Astrocyte (in vitro differentiated cells and primary cell): ENCODE measurements at regions not wholly inside any gene's neighbourhood (a gene's known extent, or its start where the extent isn't known, plus 50 kb on each side); places are given as distances from the start of the nearest gene placed in this dataset.

Experiments used
- EZH2 ChIP-seq: IDR thresholded peaks from 2 replicates; pipeline ENCODE4 v1.6.1; 2012; ENCODE audit warnings: mild to moderate bottlenecking, low read length, inconsistent platforms; ENCODE audit not compliant: insufficient read depth
- TF ChIP-seq, protein P1 (sequence below): IDR thresholded peaks from 2 replicates; pipeline ENCODE4 v1.5.1; 2011; ENCODE audit warnings: low read depth, mild to moderate bottlenecking, inconsistent platforms, low read length, moderate library complexity; ENCODE audit not compliant: insufficient read depth

DNA sequence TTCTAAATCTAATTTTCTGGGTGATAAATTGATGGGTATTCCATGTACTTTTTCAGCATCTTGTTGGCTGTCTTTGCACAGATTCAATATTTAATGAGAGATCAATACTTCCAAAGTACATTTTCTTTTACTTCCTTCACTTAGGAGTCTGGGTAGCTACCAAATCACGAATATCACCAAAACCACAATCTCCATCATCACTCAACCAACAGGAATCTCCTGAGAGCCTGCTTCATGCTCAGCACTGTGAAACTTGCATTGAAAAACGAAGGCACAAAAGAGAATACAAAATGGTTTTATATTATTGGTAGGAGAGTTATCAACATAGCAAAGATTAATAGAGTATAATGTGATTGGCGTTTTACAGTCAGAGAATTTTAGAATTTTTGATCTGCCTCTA is 261.5 kb upstream of the DSEL start:
- no peak for TF ChIP-seq EZH2
- TF ChIP-seq, protein P1, sequence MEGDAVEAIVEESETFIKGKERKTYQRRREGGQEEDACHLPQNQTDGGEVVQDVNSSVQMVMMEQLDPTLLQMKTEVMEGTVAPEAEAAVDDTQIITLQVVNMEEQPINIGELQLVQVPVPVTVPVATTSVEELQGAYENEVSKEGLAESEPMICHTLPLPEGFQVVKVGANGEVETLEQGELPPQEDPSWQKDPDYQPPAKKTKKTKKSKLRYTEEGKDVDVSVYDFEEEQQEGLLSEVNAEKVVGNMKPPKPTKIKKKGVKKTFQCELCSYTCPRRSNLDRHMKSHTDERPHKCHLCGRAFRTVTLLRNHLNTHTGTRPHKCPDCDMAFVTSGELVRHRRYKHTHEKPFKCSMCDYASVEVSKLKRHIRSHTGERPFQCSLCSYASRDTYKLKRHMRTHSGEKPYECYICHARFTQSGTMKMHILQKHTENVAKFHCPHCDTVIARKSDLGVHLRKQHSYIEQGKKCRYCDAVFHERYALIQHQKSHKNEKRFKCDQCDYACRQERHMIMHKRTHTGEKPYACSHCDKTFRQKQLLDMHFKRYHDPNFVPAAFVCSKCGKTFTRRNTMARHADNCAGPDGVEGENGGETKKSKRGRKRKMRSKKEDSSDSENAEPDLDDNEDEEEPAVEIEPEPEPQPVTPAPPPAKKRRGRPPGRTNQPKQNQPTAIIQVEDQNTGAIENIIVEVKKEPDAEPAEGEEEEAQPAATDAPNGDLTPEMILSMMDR = no peak
